ENCODE measurements at regions not wholly inside any gene's neighbourhood (a gene's known extent, or its start where the extent isn't known, plus 50 kb on each side); places are given as distances from the start of the nearest gene placed in this dataset.

DNA sequence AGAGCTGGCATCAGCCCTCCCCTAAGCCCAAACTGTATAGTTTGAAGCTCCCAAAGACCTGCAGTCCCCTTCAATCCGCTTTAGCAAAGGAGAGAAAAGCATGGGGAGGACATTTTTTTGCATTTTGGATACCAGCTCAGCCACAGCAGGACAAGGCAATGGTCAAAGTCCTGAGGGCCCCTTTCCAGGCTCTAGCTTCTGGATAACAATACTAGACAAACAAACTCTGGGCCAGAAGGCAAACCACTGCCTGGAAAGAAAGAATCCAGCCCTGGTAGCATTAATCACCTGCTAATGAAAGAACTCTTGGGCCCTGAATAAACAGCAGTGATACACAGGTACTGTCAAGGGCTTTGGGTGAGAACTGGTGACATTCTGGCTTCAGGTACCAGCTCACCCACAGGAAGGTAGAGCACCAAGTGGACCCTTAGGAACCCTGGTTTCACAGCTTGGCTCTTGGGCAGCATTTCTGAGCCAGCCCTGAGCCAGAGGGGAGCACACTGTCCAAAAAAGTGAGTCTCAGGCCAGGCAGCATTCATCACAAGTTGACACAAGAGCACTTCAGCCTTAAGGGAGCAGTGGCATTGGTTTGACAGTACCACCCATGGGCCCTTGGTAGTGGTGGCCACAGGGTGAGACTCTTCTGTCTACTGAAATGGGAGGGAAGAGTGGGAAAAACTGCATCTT, 62.5 kb downstream of the SPIN3 start (continued):
- TF ChIP-seq, protein P1, sequence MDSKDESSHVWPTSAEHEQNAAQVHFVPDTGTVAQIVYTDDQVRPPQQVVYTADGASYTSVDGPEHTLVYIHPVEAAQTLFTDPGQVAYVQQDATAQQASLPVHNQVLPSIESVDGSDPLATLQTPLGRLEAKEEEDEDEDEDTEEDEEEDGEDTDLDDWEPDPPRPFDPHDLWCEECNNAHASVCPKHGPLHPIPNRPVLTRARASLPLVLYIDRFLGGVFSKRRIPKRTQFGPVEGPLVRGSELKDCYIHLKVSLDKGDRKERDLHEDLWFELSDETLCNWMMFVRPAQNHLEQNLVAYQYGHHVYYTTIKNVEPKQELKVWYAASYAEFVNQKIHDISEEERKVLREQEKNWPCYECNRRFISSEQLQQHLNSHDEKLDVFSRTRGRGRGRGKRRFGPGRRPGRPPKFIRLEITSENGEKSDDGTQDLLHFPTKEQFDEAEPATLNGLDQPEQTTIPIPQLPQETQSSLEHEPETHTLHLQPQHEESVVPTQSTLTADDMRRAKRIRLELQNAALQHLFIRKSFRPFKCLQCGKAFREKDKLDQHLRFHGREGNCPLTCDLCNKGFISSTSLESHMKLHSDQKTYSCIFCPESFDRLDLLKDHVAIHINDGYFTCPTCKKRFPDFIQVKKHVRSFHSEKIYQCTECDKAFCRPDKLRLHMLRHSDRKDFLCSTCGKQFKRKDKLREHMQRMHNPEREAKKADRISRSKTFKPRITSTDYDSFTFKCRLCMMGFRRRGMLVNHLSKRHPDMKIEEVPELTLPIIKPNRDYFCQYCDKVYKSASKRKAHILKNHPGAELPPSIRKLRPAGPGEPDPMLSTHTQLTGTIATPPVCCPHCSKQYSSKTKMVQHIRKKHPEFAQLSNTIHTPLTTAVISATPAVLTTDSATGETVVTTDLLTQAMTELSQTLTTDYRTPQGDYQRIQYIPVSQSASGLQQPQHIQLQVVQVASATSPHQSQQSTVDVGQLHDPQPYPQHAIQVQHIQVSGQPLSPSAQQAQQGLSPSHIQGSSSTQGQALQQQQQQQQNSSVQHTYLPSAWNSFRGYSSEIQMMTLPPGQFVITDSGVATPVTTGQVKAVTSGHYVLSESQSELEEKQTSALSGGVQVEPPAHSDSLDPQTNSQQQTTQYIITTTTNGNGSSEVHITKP (IDR thresholded peaks at IDR 0.05; ENCODE audit: partially characterized antibody): no peak

DNA sequence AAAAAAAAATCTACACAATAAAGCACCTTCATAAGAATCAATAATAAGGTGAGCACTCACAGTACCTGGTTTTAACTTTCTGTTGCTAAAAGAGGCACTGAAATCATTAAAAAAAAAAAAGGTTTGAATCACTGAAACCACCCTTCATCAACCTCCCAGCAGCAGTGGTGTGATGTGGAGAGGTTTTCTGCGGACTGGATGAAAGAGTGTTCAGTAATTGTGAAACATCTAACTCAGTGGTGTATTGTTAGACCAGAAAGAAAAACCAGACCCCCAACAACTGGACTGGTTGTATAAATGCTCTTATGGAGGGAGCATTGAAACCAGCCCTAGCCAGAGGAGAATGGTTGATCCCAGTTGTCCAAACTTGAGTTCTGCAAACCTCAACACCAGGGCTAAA, 63.2 kb downstream of the SPIN3 start:
- H3K9me3 ChIP-seq (replicated peaks; ENCODE audit: control insufficient read depth, insufficient read depth, low read depth, low read length): no peaks in the 10 kb centered on the region
- TF ChIP-seq, protein P2, sequence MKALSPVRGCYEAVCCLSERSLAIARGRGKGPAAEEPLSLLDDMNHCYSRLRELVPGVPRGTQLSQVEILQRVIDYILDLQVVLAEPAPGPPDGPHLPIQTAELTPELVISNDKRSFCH (CRISPR knock-in tag; IDR thresholded peaks at IDR 0.05): no peak
- TF ChIP-seq, protein P2 (tag; IDR thresholded peaks at IDR 0.05): no peak
- TF ChIP-seq HEY1 (CRISPR knock-in tag; IDR thresholded peaks at IDR 0.05; ENCODE audit: borderline replicate concordance): no peak
- TF ChIP-seq, protein P3, sequence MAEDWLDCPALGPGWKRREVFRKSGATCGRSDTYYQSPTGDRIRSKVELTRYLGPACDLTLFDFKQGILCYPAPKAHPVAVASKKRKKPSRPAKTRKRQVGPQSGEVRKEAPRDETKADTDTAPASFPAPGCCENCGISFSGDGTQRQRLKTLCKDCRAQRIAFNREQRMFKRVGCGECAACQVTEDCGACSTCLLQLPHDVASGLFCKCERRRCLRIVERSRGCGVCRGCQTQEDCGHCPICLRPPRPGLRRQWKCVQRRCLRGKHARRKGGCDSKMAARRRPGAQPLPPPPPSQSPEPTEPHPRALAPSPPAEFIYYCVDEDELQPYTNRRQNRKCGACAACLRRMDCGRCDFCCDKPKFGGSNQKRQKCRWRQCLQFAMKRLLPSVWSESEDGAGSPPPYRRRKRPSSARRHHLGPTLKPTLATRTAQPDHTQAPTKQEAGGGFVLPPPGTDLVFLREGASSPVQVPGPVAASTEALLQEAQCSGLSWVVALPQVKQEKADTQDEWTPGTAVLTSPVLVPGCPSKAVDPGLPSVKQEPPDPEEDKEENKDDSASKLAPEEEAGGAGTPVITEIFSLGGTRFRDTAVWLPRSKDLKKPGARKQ (CRISPR knock-in tag; IDR thresholded peaks at IDR 0.05): no peak
- intact Hi-C loops (cut with micrococcal nuclease): no loop called here
- no peaks in the 10 kb centered on the region for H3K4me1 ChIP-seq (replicated peaks in 1 of 2; ENCODE audit: control insufficient read depth in 2 of 2, insufficient read depth in 2 of 2, low read length in 2 of 2)
- H3K9ac ChIP-seq (ENCODE audit: insufficient read depth in 1 of 2, low read depth in 2 of 2, low read length in 2 of 2): no peak overlapping the region
- in situ Hi-C loops (cut with MboI): no loop called here
- H3K27me3 ChIP-seq (ENCODE audit: control insufficient read depth in 2 of 2, insufficient read depth in 2 of 2, low read length in 2 of 2): no peaks in the 10 kb centered on the region
- 0% methylated on average over 1 of the region's 1 CpG for WGBS (ENCODE audit: insufficient coverage, low coverage, missing lambda C conversion rate)
- no peaks in the 10 kb centered on the region for H3K9me1 ChIP-seq (ENCODE audit: control insufficient read depth, insufficient read depth, low read length)
- BruUV-seq (replicated peaks): no TSS peak
- no peak overlapping the region for H2AFZ ChIP-seq (ENCODE audit: low read depth, low read length)
- POLR2A ChIA-PET: no interaction called here
- no peak overlapping the region for H3K27ac ChIP-seq (ENCODE audit: extremely low read depth, low read depth, low read length)
- no peak for ATAC-seq
- H3K4me2 ChIP-seq (ENCODE audit: insufficient read depth, low read length): no peak overlapping the region
- CTCF ChIA-PET (ENCODE audit: low intra/inter-chr PET ratio): no interaction called here
- FAIRE-seq: no peak
- H3K36me3 ChIP-seq (ENCODE audit: control insufficient read depth, insufficient read depth, low read length): no peaks in the 10 kb centered on the region
- no peak overlapping the region for H3K4me3 ChIP-seq
- no peak for DNase-seq (ENCODE audit: extremely low read depth in 1 of 4, low spot score in 3 of 4)
- H3K79me2 ChIP-seq (ENCODE audit: control insufficient read depth, insufficient read depth, low read length): no peaks in the 10 kb centered on the region
- H4K20me1 ChIP-seq (replicated peaks; ENCODE audit: control insufficient read depth, insufficient read depth, low read length): no peaks in the 10 kb centered on the region
